K562 (cell line): ENCODE measurements at regions not wholly inside any gene's neighbourhood (a gene's known extent, or its start where the extent isn't known, plus 50 kb on each side); places are given as distances from the start of the nearest gene placed in this dataset.

Experiments
- ARID2 ChIP-seq: fragments of 450-650 bp; IDR thresholded peaks from 2 replicates; pipeline ENCODE4 v1.6.1; 2017; ENCODE audit warnings: antibody characterized with exemption, mild to moderate bottlenecking
- CEBPG ChIP-seq, 3 experiments: fragments of 200-800 bp in 1 of 3; sonication (Bioruptor generic) in 1 of 3; sonication (generic) in 1 of 3; formaldehyde crosslinking in 1 of 3; IDR thresholded peaks in 2 of 3; conservative IDR thresholded peaks in 1 of 3; 2 replicates each; pipeline versions ENCODE4 v1.6.1 to v1.8.0; 2016 to 2022; ENCODE audit warnings: missing compliant biosample characterization in 2 of 3, missing genetic modification characterization in 2 of 3, mild to moderate bottlenecking in 1 of 3, missing genetic modification reagents in 1 of 3
- EP400 ChIP-seq: fragments of 450-650 bp; IDR thresholded peaks from 2 replicates; pipeline ENCODE4 v1.6.1; 2017; ENCODE audit warnings: antibody characterized with exemption, mild to moderate bottlenecking, moderate library complexity
- GABPB1 ChIP-seq: sonication (generic); formaldehyde crosslinking; IDR thresholded peaks from 2 replicates; pipeline ENCODE4 v1.8.0; 2022; ENCODE audit warnings: mild to moderate bottlenecking, missing genetic modification reagents
- HSF4 ChIP-seq: fragments of 250-450 bp; sonication (Bioruptor Pico); IDR thresholded peaks from 2 replicates; pipeline ENCODE4 v2.1.2; 2022; ENCODE audit warnings: mild to moderate bottlenecking, moderate library complexity, borderline replicate concordance
- JUND ChIP-seq, 2 experiments: IDR thresholded peaks; 2 replicates in 1 of 2; 3 replicates in 1 of 2; pipeline ENCODE4 v1.6.1; 2011; ENCODE audit warnings: borderline replicate concordance in 2 of 2, low read depth in 2 of 2, low read length in 2 of 2, improper control_type of control experiment in 1 of 2, missing biosample characterization in 1 of 2, missing genetic modification characterization in 1 of 2, missing genetic modification reagents in 1 of 2
- KAT7 ChIP-seq: sonication (generic); formaldehyde crosslinking; IDR thresholded peaks from 2 replicates; pipeline ENCODE4 v1.8.0; 2022; ENCODE audit warnings: missing genetic modification reagents, mild to moderate bottlenecking, borderline replicate concordance
- KAT8 ChIP-seq: fragments of 450-650 bp; IDR thresholded peaks from 2 replicates; pipeline ENCODE4 v1.6.1; 2016; ENCODE audit warnings: low read depth, mild to moderate bottlenecking
- MIER1 ChIP-seq: fragments of 450-650 bp; IDR thresholded peaks from 2 replicates; pipeline ENCODE4 v1.6.1; 2016; ENCODE audit warnings: antibody characterized with exemption, mild to moderate bottlenecking, low read depth
- PHF21A ChIP-seq: fragments of 450-650 bp; IDR thresholded peaks from 2 replicates; pipeline ENCODE4 v1.6.1; 2017; ENCODE audit warnings: low read depth, borderline replicate concordance
- SAP30 ChIP-seq: fragments of 200-600 bp; sonication (generic); IDR thresholded peaks from 2 replicates; pipeline ENCODE4 v1.6.1; 2012; ENCODE audit warnings: borderline replicate concordance, low read depth, mild to moderate bottlenecking, moderate library complexity, low read length, control low read depth, inconsistent platforms; ENCODE audit not compliant: insufficient read depth, poor library complexity, severe bottlenecking
- SMAD4 ChIP-seq: fragments of 250-450 bp; sonication (Bioruptor Pico); conservative IDR thresholded peaks from 2 replicates; pipeline ENCODE4 v1.8.0; 2021; ENCODE audit warnings: inconsistent platforms, mild to moderate bottlenecking, moderate library complexity
- TCF7 ChIP-seq: sonication (generic); IDR thresholded peaks from 2 replicates; pipeline ENCODE4 v1.6.1; 2016; ENCODE audit warnings: antibody characterized with exemption, borderline replicate concordance
- TOE1 ChIP-seq, 2 experiments: fragments of 450-650 bp in 1 of 2; sonication (generic) in 1 of 2; formaldehyde crosslinking in 1 of 2; IDR thresholded peaks; 2 replicates each; pipeline versions ENCODE4 v1.7.1 to v1.8.0; 2016 to 2022; ENCODE audit warnings: borderline replicate concordance in 2 of 2, mild to moderate bottlenecking in 2 of 2, antibody characterized with exemption in 1 of 2, inconsistent platforms in 1 of 2, low read depth in 1 of 2, missing genetic modification reagents in 1 of 2, moderate library complexity in 1 of 2
- ZNF134 ChIP-seq: fragments of 250-450 bp; sonication (Bioruptor Pico); conservative IDR thresholded peaks from 2 replicates; pipeline ENCODE4 v1.4.0; 2020
- TF ChIP-seq, protein P1 (sequence below), 2 experiments: fragments of 450-650 bp in 1 of 2; sonication (generic) in 1 of 2; formaldehyde crosslinking in 1 of 2; IDR thresholded peaks in 1 of 2; conservative IDR thresholded peaks in 1 of 2; 2 replicates each; pipeline versions ENCODE4 v1.6.1 to v1.8.1; 2016 to 2023; ENCODE audit warnings: mild to moderate bottlenecking in 2 of 2, moderate library complexity in 2 of 2, inconsistent platforms in 1 of 2, missing genetic modification reagents in 1 of 2
- TF ChIP-seq, protein P2 (sequence below): fragments of 250-450 bp; sonication (Bioruptor Pico); IDR thresholded peaks from 2 replicates; pipeline ENCODE4 v1.5.0; 2020; ENCODE audit warnings: mild to moderate bottlenecking
- TF ChIP-seq, protein P3 (sequence below), 2 experiments: fragments of 200-800 bp in 1 of 2; sonication (Bioruptor generic) in 1 of 2; sonication (generic) in 1 of 2; formaldehyde crosslinking in 1 of 2; IDR thresholded peaks in 1 of 2; conservative IDR thresholded peaks in 1 of 2; 2 replicates each; pipeline versions ENCODE4 v1.5.0 to v1.6.1; 2016 to 2020; ENCODE audit warnings: missing compliant biosample characterization in 1 of 2, missing genetic modification characterization in 1 of 2, missing genetic modification reagents in 1 of 2

DNA sequence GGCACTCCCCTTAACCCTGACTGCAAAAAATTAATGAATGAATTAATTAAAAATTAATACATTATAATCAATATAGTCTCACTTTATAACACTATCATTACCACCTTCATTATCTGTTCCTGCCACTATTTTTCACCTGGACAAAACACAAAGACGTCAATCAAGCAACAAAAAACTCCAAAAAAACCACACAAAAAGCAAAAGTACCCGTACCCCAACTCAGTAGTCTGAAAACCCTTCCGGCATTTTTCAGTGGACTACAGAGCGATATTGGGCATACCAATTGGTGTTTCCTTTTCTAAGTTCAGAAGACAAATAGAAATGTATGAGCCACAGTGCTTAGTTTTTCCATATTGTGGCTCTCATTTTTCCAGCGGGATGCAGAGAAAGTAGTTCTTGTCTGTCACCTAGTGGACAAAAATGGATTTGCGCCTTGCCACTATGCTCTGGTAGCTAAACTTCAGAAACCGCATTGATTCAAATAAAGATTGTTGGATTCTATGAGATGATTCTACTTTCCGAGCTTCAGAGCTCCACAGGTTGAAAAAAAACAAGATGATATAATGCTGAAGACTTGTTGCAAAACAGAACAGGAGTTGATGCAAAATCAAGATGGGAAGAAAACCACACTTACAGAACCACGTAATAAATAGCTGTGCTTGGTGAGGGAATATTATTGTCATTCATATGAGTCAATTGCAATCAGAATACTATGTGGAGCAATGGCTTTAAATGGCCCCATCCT lies 50.6 kb upstream of the ITGB1 start (continued):
- TF ChIP-seq, protein P1, sequence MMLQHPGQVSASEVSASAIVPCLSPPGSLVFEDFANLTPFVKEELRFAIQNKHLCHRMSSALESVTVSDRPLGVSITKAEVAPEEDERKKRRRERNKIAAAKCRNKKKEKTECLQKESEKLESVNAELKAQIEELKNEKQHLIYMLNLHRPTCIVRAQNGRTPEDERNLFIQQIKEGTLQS (IDR thresholded peaks at IDR 0.05) = no peak
- TF ChIP-seq, protein P1 (CRISPR knock-in tag; conservative IDR thresholded peaks at IDR 0.05) = no peak
- no peak for TF ChIP-seq SMAD4 (CRISPR knock-in tag)
- no peak for TF ChIP-seq KAT7 (CRISPR knock-in tag)
- no peak for TF ChIP-seq MIER1
- no peak for TF ChIP-seq SAP30
- no peak for TF ChIP-seq KAT8
- TF ChIP-seq HSF4 (CRISPR knock-in tag) = no peak
- TF ChIP-seq, protein P2, sequence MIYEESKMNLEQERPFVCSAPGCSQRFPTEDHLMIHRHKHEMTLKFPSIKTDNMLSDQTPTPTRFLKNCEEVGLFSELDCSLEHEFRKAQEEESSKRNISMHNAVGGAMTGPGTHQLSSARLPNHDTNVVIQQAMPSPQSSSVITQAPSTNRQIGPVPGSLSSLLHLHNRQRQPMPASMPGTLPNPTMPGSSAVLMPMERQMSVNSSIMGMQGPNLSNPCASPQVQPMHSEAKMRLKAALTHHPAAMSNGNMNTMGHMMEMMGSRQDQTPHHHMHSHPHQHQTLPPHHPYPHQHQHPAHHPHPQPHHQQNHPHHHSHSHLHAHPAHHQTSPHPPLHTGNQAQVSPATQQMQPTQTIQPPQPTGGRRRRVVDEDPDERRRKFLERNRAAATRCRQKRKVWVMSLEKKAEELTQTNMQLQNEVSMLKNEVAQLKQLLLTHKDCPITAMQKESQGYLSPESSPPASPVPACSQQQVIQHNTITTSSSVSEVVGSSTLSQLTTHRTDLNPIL (CRISPR knock-in tag) = no peak
- TF ChIP-seq ZNF134 = no peak
- TF ChIP-seq JUND (IDR thresholded peaks at IDR 0.05; ENCODE audit: borderline replicate concordance, low read depth, low read length) = 0 out of 2 replicates have a peak, but pooled peaks have one; percentile 7
- TF ChIP-seq JUND (tag; IDR thresholded peaks at IDR 0.05; ENCODE audit: borderline replicate concordance, low read depth, low read length) = 0 out of 3 replicates have a peak, but pooled peaks have one; percentile 12
- TF ChIP-seq PHF21A = no peak
- TF ChIP-seq TOE1 (IDR thresholded peaks at IDR 0.05; ENCODE audit: borderline replicate concordance) = no peak
- TF ChIP-seq TOE1 (CRISPR knock-in tag; IDR thresholded peaks at IDR 0.05; ENCODE audit: borderline replicate concordance, low read depth) = no peak
- TF ChIP-seq EP400 = no peak
- TF ChIP-seq CEBPG (CRISPR knock-in tag; IDR thresholded peaks at IDR 0.05) = no peak
- no peak for TF ChIP-seq CEBPG (tag; conservative IDR thresholded peaks at IDR 0.05 in 1 of 2, IDR thresholded peaks at IDR 0.05 in 1 of 2)
- no peak for TF ChIP-seq TCF7
- TF ChIP-seq GABPB1 (CRISPR knock-in tag) = no peak
- TF ChIP-seq, protein P3, sequence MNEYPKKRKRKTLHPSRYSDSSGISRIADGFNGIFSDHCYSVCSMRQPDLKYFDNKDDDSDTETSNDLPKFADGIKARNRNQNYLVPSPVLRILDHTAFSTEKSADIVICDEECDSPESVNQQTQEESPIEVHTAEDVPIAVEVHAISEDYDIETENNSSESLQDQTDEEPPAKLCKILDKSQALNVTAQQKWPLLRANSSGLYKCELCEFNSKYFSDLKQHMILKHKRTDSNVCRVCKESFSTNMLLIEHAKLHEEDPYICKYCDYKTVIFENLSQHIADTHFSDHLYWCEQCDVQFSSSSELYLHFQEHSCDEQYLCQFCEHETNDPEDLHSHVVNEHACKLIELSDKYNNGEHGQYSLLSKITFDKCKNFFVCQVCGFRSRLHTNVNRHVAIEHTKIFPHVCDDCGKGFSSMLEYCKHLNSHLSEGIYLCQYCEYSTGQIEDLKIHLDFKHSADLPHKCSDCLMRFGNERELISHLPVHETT (CRISPR knock-in tag; conservative IDR thresholded peaks at IDR 0.05 in 1 of 2, IDR thresholded peaks at IDR 0.05 in 1 of 2) = no peak
- peak; percentile 97 for TF ChIP-seq ARID2
